ENCODE measurements at regions not wholly inside any gene's neighbourhood (a gene's known extent, or its start where the extent isn't known, plus 50 kb on each side); places are given as distances from the start of the nearest gene placed in this dataset.

- Histone ChIP-seq H3K9me3 (ENCODE audit: low read depth, low read length) (no peaks in the 10 kb centered on the region), H3K9ac (ENCODE audit: insufficient read length) (no peak overlapping the region), H3K27ac (no peak overlapping the region), H3K4me3 (no peak overlapping the region), H3K36me3 (ENCODE audit: insufficient read depth, low read length) (no peaks in the 10 kb centered on the region)
- TF ChIP-seq POLR2AphosphoS5 (IDR thresholded peaks at IDR 0.05; ENCODE audit: borderline replicate concordance, low read depth, low read length): no peak
- no peak for TF ChIP-seq EZH2 (IDR thresholded peaks at IDR 0.05)
- TF ChIP-seq FOXP2 (optimal IDR thresholded peaks at IDR 0.05; ENCODE audit: control extremely low read depth, extremely low read length, insufficient read depth): no peak
- DNase-seq (ENCODE audit: low read depth, low spot score): no peak
Measured at GRCh38 chr11:122487669-122488068, 167.9 kb upstream of the UBASH3B start.

- H3K9me3 ChIP-seq (ENCODE audit: low read depth, low read length): no peaks in the 10 kb centered on the region
Measured at GRCh38 chr11:122486793-122487495, 168.6 kb upstream of the UBASH3B start.

DNA sequence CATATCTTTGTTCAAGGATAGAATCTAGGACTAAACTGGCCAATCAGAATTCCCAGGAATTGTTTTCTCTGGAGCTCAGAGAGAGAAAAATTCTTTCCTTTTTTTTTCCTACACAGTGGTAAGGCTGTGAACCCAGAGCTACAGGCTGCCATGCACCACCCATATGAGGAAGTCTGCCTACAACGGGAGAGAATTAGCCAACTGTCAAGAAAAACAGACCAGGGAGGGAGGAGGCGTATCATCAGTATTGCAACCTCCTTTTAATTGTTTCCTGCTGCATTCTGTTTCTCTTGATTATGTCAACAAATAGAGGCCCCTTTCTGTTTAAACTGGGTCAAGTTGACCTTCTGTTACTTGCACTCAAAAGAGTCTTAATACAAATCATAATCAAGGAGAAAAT, 176.5 kb upstream of the UBASH3B start:
- DNase-seq (ENCODE audit: low read depth, low spot score): no peak
- H3K4me3 ChIP-seq: no peak overlapping the region
- no peaks in the 10 kb centered on the region for H3K36me3 ChIP-seq (ENCODE audit: insufficient read depth, low read length)

More at GRCh38 chr11:122486793-122487495, 168.6 kb upstream of the UBASH3B start:
- Histone ChIP-seq H3K36me3 (ENCODE audit: insufficient read depth, low read length) (no peaks in the 10 kb centered on the region), H3K27ac (no peak overlapping the region), H3K9ac (ENCODE audit: insufficient read length) (no peak overlapping the region), H3K4me3 (no peak overlapping the region)
- TF ChIP-seq EZH2 (IDR thresholded peaks at IDR 0.05) (no peak), POLR2AphosphoS5 (IDR thresholded peaks at IDR 0.05; ENCODE audit: borderline replicate concordance, low read depth, low read length) (no peak), FOXP2 (optimal IDR thresholded peaks at IDR 0.05; ENCODE audit: control extremely low read depth, extremely low read length, insufficient read depth) (no peak)
- DNase-seq (ENCODE audit: low read depth, low spot score): no peak

DNA sequence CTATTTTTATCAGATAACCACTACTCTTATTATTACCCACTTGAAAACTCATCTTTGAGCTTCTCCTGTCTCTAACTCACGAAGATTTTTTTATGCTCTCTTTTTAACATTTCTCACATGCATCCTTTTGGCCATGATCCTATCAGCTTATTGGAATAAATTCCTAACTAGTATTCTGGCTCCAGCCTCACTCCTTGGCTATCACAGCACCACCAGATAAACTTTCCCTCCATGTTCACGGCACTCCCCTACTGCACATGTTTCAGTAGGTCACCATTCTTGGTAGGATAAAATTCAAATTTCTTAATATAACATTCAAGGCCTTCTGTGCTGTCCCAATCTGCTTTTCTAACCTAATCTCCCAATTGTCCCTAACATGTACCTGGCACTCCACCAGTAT, 186.6 kb upstream of the UBASH3B start:
- H3K27ac ChIP-seq: no peak overlapping the region
- no peak overlapping the region for H3K9ac ChIP-seq (ENCODE audit: insufficient read length)
- no peak for DNase-seq (ENCODE audit: low read depth, low spot score)
- no peaks in the 10 kb centered on the region for H3K9me3 ChIP-seq (ENCODE audit: low read depth, low read length)
- no peaks in the 10 kb centered on the region for H3K36me3 ChIP-seq (ENCODE audit: insufficient read depth, low read length)
- TF ChIP-seq EZH2 (IDR thresholded peaks at IDR 0.05) (no peak), FOXP2 (optimal IDR thresholded peaks at IDR 0.05; ENCODE audit: control extremely low read depth, extremely low read length, insufficient read depth) (no peak), POLR2AphosphoS5 (IDR thresholded peaks at IDR 0.05; ENCODE audit: borderline replicate concordance, low read depth, low read length) (no peak)
- H3K4me3 ChIP-seq: no peak overlapping the region

More for the DNA sequence above, 176.5 kb upstream of the UBASH3B start:
- no peaks in the 10 kb centered on the region for H3K9me3 ChIP-seq (ENCODE audit: low read depth, low read length)
- TF ChIP-seq EZH2 (IDR thresholded peaks at IDR 0.05) (no peak), POLR2AphosphoS5 (IDR thresholded peaks at IDR 0.05; ENCODE audit: borderline replicate concordance, low read depth, low read length) (no peak), FOXP2 (optimal IDR thresholded peaks at IDR 0.05; ENCODE audit: control extremely low read depth, extremely low read length, insufficient read depth) (no peak)
- no peak overlapping the region for H3K27ac ChIP-seq
- H3K9ac ChIP-seq (ENCODE audit: insufficient read length): no peak overlapping the region

DNA sequence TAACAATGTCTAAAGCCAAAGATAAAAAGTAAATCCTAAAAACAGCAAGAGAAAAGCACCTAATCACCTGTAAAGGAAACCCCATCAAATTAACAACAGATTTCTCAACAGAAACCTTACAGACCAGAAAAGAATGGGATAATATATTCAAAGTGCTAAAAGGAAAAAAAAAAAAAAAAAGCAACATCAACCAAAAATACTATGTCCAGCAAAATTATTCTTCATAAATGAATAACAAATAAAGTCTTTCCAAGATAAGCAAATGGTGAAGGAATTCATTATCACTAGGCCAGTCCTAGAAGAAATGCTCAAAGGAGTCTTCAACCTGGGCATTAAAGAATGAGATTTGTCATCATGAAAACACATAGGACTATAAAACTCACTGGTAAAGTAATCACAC, 192.0 kb upstream of the UBASH3B start:
- no peak for DNase-seq (ENCODE audit: low read depth, low spot score)
- no peaks in the 10 kb centered on the region for H3K9me3 ChIP-seq (ENCODE audit: low read depth, low read length)
- no peak overlapping the region for H3K27ac ChIP-seq
- no peaks in the 10 kb centered on the region for H3K36me3 ChIP-seq (ENCODE audit: insufficient read depth, low read length)
- no peak for TF ChIP-seq EZH2 (IDR thresholded peaks at IDR 0.05)
- no peak for TF ChIP-seq FOXP2 (optimal IDR thresholded peaks at IDR 0.05; ENCODE audit: control extremely low read depth, extremely low read length, insufficient read depth)
- no peak for TF ChIP-seq POLR2AphosphoS5 (IDR thresholded peaks at IDR 0.05; ENCODE audit: borderline replicate concordance, low read depth, low read length)
- no peak overlapping the region for H3K4me3 ChIP-seq
- H3K9ac ChIP-seq (ENCODE audit: insufficient read length): no peak overlapping the region

DNA sequence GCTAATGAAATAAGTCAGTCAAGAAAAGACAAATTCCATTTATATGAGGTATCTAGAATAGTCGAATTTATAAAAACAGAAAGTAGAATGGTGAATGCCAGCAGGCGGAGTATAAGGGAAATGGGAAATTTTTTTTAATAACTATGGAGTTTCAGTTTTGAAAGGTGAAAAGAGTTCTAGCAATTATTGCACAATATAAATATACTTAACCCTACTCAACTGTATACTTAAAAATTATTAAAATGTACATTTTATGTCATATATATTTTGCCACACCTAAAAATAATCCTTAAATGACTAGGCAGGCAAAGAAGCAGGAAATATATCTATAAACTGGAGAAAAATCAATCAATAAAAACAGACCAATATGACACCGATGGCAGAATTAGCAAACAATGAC, 196.5 kb upstream of the UBASH3B start:
- no peak overlapping the region for H3K9ac ChIP-seq (ENCODE audit: insufficient read length)
- H3K4me3 ChIP-seq: no peak overlapping the region
- H3K27ac ChIP-seq: no peak overlapping the region
- H3K9me3 ChIP-seq (ENCODE audit: low read depth, low read length): no peaks in the 10 kb centered on the region
- TF ChIP-seq POLR2AphosphoS5 (IDR thresholded peaks at IDR 0.05; ENCODE audit: borderline replicate concordance, low read depth, low read length) (no peak), EZH2 (IDR thresholded peaks at IDR 0.05) (no peak), FOXP2 (optimal IDR thresholded peaks at IDR 0.05; ENCODE audit: control extremely low read depth, extremely low read length, insufficient read depth) (no peak)
- DNase-seq (ENCODE audit: low read depth, low spot score): no peak
- no peaks in the 10 kb centered on the region for H3K36me3 ChIP-seq (ENCODE audit: insufficient read depth, low read length)

DNA sequence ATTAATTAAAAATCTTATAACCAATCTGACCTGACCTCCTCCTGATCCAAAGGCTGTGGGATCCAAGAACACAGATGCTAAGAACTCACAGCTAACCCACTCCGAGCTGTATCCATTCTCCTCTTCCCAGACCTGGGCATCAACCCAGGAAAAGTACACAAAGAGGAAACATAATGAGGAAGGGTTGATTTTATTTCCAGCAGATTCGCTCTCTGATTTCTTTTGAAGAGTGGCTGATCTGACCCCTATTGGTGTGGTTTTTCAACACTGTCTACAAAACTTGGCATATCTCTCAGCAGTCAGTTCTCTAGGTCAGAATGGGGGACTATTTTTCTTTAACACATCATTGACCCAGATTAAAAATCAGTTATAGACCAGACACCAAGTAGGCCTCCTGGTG, 201.9 kb upstream of the UBASH3B start:
- Histone ChIP-seq H3K9me3 (ENCODE audit: low read depth, low read length) (no peaks in the 10 kb centered on the region), H3K4me3 (no peak overlapping the region), H3K36me3 (ENCODE audit: insufficient read depth, low read length) (no peaks in the 10 kb centered on the region), H3K27ac (no peak overlapping the region), H3K9ac (ENCODE audit: insufficient read length) (no peak overlapping the region)
- TF ChIP-seq POLR2AphosphoS5 (IDR thresholded peaks at IDR 0.05; ENCODE audit: borderline replicate concordance, low read depth, low read length) (no peak), FOXP2 (optimal IDR thresholded peaks at IDR 0.05; ENCODE audit: control extremely low read depth, extremely low read length, insufficient read depth) (no peak), EZH2 (IDR thresholded peaks at IDR 0.05) (no peak)
- DNase-seq (ENCODE audit: low read depth, low spot score): no peak

DNA sequence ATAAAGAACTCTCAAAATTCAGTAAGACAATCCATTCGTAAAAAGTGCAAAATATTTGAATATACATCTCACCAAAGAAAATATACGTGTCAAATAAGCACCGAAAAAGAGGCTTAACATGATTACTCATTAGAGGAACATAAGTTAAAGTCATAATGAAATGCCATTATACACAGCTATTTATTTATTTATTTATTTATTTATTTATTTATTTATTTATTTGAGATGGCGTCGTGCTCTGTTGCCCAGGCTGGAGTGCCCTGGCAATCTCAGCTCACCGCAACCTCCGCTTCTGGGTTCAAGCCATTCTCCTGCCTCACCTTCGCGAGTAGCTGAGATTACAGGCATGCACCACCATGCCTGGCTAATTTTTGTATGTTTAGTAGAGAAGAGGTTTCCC, 203.6 kb upstream of the UBASH3B start:
- TF ChIP-seq POLR2AphosphoS5 (IDR thresholded peaks at IDR 0.05; ENCODE audit: borderline replicate concordance, low read depth, low read length) (no peak), EZH2 (IDR thresholded peaks at IDR 0.05) (no peak), FOXP2 (optimal IDR thresholded peaks at IDR 0.05; ENCODE audit: control extremely low read depth, extremely low read length, insufficient read depth) (no peak)

GRCh38 chr11:122441666-122442035, 213.9 kb upstream of the UBASH3B start:
- TF ChIP-seq FOXP2 (optimal IDR thresholded peaks at IDR 0.05; ENCODE audit: control extremely low read depth, extremely low read length, insufficient read depth) (no peak), POLR2AphosphoS5 (IDR thresholded peaks at IDR 0.05; ENCODE audit: borderline replicate concordance, low read depth, low read length) (no peak), EZH2 (IDR thresholded peaks at IDR 0.05) (no peak)
- DNase-seq (ENCODE audit: low read depth, low spot score): no peak
- Histone ChIP-seq H3K4me3 (no peak overlapping the region), H3K27ac (no peak overlapping the region), H3K9ac (ENCODE audit: insufficient read length) (no peak overlapping the region), H3K36me3 (ENCODE audit: insufficient read depth, low read length) (no peaks in the 10 kb centered on the region), H3K9me3 (ENCODE audit: low read depth, low read length) (no peaks in the 10 kb centered on the region)

More for the DNA sequence above, 203.6 kb upstream of the UBASH3B start:
- Histone ChIP-seq H3K4me3 (no peak overlapping the region), H3K9ac (ENCODE audit: insufficient read length) (no peak overlapping the region), H3K9me3 (ENCODE audit: low read depth, low read length) (no peaks in the 10 kb centered on the region), H3K27ac (no peak overlapping the region), H3K36me3 (ENCODE audit: insufficient read depth, low read length) (no peaks in the 10 kb centered on the region)
- no peak for DNase-seq (ENCODE audit: low read depth, low spot score)

All from SK-N-MC (cell line).